ENCODE measurements at regions not wholly inside any gene's neighbourhood (a gene's known extent, or its start where the extent isn't known, plus 50 kb on each side); places are given as distances from the start of the nearest gene placed in this dataset.

DNA sequence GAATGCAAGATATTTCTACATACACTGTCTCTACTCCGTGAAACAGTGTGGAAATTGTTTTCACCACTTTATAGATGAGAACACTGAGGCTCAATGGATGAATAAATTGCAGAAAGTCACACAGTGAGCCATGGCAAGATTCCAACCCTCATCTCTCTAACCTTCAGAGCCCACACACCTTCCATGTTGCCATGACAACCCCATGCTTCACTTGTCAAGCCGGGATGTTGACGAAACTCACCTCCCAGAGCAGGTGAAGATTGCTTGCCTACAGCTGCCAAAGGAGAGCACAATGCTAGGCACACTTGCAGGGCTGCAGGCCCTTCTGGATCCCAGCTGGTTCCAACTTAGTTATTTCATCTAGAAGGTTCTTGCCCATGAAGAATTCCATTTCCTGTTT, 71.4 kb upstream of the SEZ6L start:
- H3K27ac ChIP-seq: no peak overlapping the region
- TF ChIP-seq, protein P1, sequence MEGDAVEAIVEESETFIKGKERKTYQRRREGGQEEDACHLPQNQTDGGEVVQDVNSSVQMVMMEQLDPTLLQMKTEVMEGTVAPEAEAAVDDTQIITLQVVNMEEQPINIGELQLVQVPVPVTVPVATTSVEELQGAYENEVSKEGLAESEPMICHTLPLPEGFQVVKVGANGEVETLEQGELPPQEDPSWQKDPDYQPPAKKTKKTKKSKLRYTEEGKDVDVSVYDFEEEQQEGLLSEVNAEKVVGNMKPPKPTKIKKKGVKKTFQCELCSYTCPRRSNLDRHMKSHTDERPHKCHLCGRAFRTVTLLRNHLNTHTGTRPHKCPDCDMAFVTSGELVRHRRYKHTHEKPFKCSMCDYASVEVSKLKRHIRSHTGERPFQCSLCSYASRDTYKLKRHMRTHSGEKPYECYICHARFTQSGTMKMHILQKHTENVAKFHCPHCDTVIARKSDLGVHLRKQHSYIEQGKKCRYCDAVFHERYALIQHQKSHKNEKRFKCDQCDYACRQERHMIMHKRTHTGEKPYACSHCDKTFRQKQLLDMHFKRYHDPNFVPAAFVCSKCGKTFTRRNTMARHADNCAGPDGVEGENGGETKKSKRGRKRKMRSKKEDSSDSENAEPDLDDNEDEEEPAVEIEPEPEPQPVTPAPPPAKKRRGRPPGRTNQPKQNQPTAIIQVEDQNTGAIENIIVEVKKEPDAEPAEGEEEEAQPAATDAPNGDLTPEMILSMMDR (conservative IDR thresholded peaks at IDR 0.05; ENCODE audit: low read depth): no peak
- CTCF ChIA-PET: no interaction called here
- no peak for DNase-seq (ENCODE audit: low spot score)
- POLR2A ChIA-PET (ENCODE audit: low non-redundant PET): no interaction called here

DNA sequence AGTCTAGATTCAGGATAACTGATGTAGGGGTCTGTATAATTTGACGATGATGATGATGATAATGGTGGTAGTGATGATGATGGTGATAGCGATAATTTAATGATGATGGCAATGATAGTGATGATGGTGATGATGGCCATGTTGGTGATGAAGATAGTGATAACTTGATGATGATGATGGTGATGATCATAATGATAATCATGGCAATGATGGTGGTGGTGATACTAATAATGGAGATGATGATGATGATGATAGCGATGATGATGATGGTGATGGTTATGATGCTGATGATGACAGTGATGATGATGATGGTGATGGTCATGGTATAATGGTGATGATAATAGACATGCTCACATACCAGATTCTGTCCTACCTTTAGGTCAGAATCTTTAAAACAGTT, 66.2 kb upstream of the SEZ6L start:
- DNase-seq (ENCODE audit: low spot score): no peak
- H3K27ac ChIP-seq: no peak overlapping the region
- TF ChIP-seq, protein P1 (conservative IDR thresholded peaks at IDR 0.05; ENCODE audit: low read depth): no peak
- POLR2A ChIA-PET (ENCODE audit: low non-redundant PET): no interaction called here
- CTCF ChIA-PET: no interaction called here

DNA sequence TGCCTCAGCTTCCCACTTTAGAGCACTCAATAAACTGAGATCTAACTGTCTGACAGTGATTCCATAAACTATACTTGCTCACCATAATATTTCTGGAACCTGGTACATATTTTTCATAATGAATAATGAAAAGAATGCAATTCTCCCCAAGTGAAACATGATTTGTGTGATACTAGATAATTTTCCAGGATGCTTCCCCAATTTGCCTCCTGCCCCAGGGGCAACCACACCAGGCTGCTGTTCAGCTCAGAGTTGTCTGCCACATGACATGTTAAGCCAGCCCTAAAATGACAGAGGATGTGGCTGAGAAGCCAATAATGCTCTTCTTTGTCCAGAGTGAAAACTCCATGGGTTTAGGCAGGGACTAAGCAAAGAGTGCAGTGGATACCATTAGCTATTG, 62.9 kb upstream of the SEZ6L start:
- no peak for DNase-seq (ENCODE audit: low spot score)
- ChIA-PET CTCF (no interaction called here), POLR2A (ENCODE audit: low non-redundant PET) (no interaction called here)
- no peak overlapping the region for H3K27ac ChIP-seq
- TF ChIP-seq, protein P1 (conservative IDR thresholded peaks at IDR 0.05; ENCODE audit: low read depth): no peak

DNA sequence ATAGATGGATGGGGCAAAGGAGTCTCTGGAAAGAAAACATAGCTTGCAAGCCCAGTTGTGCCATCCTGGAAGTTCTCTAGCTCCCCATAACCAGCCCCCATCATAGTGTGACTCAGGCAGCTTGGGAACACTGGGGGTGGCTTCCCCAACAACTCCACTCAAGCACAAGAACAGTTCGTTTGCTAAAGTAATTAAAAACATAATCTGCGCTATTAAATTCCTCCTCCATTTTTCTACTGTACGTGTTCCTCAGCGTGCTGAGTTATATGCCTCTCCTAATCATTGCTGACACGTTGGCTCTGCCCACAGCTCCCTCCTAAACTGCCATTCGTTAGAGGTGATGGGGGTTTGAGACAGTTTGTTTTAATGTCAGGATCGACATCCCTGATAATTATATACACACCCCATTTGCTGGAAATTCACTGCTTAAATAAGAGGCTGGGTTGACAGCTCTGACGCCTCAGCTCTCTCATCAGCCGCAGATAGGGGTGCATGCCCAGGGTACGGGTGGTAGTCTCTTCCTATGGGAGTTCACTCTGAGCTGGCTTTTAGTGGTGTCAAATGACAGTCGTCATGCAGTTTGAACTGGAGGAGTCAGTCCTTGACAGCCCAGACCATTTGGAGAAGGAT, 59.5 kb upstream of the SEZ6L start:
- no peak for DNase-seq (ENCODE audit: low spot score)
- ChIA-PET CTCF (no interaction called here), POLR2A (ENCODE audit: low non-redundant PET) (no interaction called here)
- H3K27ac ChIP-seq: no peak overlapping the region
- TF ChIP-seq, protein P1 (conservative IDR thresholded peaks at IDR 0.05; ENCODE audit: low read depth): no peak

DNA sequence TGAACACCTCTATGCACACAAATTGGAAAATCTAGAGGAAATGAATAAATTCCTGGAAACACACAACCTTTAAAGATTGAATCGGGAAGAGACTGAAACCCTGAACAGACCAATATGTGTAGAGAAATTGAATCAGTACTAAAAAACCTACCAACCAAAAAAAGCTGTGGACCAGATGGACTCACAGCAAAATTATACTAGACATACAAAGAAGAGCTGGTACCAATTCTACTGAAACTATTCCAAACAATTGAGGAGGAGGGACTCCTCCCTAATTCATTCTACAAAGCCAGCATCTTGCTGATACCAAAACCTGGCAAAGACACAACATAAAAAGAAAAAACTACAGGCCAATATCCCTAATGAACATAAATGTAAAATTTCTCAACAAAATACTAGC, 54.4 kb upstream of the SEZ6L start:
- TF ChIP-seq, protein P1 (conservative IDR thresholded peaks at IDR 0.05; ENCODE audit: low read depth): no peak
- POLR2A ChIA-PET (ENCODE audit: low non-redundant PET): no interaction called here
- no peak for DNase-seq (ENCODE audit: low spot score)
- CTCF ChIA-PET: interaction anchor here (0.7 kb wide), 1 partner anchor 186 kb away, joined by 3 read pairs; no protein-coding TSS in a partner anchor
- H3K27ac ChIP-seq: no peak overlapping the region

DNA sequence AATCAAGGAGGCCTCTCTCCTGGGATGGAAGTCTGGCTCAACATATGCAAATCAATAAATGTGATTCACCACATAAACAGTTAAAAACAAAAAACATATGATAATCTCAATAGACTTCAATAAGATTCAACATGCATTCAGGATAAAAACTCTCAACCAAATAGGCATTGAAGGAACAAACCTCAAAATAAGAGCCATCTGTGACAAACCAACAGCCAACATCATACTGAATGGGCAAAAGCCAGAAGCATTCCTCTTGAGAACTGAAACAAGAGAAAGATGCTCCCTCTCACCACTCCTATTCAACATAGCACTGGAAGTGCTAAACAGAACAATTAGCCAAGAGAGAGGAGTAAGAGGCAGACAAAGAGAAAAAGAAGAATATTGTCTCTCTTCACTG, 54.0 kb upstream of the SEZ6L start:
- TF ChIP-seq, protein P1 (conservative IDR thresholded peaks at IDR 0.05; ENCODE audit: low read depth): no peak
- ChIA-PET CTCF (no interaction called here), POLR2A (ENCODE audit: low non-redundant PET) (no interaction called here)
- DNase-seq (ENCODE audit: low spot score): no peak
- no peak overlapping the region for H3K27ac ChIP-seq

All from RWPE1 (cell line).